ENCODE measurements at regions not wholly inside any gene's neighbourhood (a gene's known extent, or its start where the extent isn't known, plus 50 kb on each side); places are given as distances from the start of the nearest gene placed in this dataset.
"Not testable (repeated sequence)": the region's sequence is repeated elsewhere in the genome, so short reads cannot be mapped to it uniquely, and the experiment has no call there.

- no peak for DNase-seq
These were observed 49.9 kb upstream of the GAS1 start for GRCh38 chr9:86997156-86997555.

DNA sequence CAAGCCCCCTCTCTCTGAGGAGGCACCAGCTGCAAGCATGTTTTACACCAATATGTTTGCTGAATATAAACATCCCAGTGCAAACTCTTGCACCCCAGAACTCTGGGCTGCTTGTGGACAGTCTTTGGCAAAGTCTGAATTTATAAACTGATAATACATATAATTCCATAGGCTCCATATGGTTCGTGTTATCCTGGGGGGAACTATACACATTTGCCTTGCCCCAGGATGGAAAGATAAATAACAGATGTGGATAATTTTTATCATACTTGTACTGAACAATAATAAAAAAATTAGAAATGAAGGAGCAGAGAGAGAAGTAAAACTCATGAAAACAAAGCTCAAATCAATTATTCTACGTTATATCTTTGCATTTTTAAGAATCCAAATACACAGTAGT, 50.6 kb upstream of the GAS1 start:
- DNase-seq = no peak

DNA sequence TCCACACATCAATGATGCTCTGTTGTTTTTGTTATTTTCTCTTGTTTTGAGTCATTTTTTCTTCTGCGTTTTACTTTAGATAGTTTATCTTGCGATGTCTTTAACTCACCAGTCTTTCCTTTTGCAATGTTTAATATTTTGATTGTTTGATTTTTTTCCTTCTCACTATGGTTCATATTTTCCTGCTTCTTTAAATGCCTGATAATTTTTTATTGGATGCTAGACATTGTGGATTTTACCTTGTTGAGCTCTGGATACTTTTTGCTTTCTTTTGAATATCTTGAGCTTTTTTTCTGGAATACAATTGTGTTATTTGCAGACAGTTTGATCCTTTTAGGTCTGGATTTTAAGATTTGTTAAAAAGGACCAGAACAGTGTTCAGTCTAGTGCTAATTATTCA, 55.2 kb upstream of the GAS1 start:
- DNase-seq = no peak

GRCh38 chr9:87004016-87004415, 56.7 kb upstream of the GAS1 start:
- DNase-seq = no peak

DNA sequence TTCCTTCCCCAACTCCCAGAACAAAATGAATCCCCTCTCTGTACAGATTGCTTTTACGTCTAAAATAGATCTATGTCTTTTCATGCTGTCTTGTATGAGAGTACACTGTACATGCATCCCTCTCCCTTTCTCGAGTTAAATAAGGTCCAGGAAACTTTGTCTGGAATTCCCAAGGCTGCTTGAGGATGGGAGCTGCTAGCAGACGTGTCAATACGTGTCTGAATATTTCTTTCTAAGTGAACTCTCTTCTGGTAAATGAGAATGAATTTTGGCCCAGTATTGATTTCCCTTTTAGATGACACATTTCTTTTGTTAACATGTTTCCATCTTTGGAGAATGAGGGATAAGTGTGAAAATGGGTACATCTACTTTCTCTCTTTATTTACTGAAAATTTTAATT, 59.6 kb upstream of the GAS1 start:
- no peak for DNase-seq

- no peak for DNase-seq
These were observed 60.5 kb upstream of the GAS1 start for GRCh38 chr9:87007711-87008366.

GRCh38 chr9:87008667-87009066, 61.4 kb upstream of the GAS1 start:
- no peak for DNase-seq

DNA sequence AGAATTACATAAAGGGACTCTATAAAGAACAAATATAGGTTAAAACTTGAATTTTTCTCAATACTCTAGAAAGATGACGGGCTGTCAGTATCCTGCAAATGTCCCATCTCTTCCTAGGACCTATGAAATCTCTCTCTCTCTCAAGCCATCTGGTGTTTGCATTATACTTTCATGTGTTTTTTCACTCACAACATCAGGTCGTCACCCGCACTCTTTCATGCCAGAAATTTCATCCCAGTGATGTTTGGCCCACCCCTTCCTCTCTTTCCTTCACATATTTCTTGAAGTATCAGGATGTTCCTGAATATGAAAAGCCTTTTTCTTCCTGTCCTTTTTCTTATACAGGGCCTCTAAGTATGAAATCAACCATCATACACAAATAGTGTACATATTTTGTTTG, 63.3 kb upstream of the GAS1 start:
- no peak for DNase-seq

- no peak for DNase-seq
These were observed 64.2 kb upstream of the GAS1 start for GRCh38 chr9:87011551-87011950.

GRCh38 chr9:87013490-87013889, 66.2 kb upstream of the GAS1 start:
- DNase-seq = no peak

DNA sequence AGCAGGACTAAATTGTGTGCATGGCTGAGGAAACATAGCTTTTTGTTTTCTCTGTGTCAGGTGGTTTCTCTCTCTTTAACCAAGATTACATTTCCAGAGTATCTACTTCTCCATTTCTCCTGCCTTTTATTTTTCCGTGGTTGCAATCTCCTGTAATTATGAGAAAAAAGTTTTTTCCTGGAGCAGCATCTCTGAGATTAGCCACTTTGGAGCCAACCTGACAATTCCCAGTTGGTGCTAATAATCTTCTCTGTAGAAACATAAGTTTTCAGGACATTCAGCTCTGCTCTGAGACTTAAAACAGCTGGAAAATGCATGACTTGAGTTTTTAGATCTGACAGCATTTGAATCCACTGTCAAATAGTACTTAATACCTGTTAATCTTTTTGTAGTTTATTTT, 67.1 kb upstream of the GAS1 start:
- DNase-seq = no peak

DNA sequence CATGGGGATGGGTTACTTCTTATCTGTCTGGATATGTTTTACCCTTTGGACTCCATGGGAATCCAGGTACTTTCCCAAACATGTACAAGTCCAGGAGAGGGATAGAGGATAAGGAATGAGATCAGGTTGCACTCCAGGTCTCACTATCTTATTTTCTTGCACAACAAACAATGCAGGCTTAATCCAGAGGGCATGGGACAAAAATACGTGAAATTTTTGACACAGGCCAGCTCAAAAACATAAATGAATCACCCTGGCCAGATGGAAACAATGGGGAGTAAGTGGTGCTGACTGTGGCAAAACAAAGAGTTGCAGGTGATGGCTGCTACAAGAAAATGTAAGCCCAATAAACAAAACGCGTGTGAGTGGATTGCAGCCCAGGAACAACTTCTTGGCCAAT, 69.4 kb upstream of the GAS1 start:
- DNase-seq = no peak

DNA sequence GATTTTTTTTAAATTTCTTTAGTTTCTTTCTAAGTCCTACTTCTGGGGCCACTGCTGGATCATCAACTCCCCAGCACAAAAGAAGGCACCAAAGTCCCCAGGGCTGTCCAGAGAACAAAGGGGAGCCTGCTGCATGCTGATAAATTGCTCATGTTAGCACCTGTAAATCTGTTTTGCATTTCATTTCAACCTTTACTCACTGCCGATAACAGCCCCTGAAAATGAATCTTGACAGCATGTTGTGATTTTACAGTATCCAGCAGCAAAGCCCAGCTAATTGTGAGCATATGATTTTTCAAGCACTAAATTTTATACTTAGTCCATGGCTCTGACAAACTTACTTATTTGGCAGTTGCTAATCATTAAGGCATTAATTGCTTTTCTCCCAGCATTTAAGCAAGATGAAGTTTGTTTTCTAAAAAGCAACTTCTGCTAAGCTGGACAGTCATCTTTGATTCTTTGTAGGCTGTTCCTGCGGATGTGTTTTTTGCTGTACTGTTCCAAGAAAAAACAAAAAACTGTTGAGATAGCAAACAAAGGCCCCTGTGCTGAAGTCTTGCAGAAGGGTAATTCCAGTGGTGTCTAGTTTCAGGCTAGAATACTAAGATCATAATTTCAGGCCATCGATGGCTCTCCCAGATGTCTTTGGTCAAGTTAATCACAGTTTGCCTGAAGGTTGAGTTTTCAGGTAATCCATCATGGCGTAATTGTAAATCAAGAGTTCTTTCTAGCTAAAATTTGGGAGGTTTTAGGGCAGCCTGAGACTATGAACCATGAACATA, 73.1 kb upstream of the GAS1 start:
- DNase-seq = no peak

DNA sequence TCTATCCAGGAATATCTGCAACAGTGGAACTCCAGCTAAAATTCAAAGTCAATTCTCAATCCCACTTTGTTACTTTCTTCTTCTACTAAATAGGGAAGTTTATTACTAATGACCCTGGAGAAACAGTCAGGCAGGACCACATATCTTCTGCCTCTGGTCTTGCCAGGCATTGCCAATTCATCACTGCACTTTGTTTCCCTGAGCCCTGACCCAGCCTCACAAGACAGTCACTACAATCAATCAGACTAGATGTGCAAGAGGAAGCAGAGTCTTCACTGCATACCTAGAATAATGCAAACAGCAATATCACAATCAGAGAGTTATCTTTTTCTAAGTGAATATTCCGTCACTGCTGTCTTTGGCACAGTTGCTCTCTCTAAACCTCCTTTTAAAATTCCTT, 74.9 kb upstream of the GAS1 start:
- DNase-seq = no peak

DNA sequence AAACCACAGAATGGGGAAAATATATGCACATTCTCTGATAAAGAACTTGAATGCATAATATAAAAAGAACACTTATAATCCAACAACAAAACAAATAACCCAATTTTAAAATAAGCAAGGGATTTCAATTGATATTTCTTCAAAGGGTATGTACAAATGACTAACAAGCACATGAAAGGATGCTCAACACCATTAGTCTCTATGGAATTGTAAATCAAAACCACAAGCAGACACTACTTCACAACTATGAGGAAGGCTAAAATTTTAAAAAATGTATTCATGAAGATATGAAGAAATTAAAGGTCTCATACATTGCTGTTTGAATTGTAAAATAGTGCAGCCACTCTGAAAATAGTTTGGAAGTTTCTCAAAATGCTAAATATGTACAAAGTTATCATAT, 78.9 kb upstream of the GAS1 start:
- DNase-seq = no peak

DNA sequence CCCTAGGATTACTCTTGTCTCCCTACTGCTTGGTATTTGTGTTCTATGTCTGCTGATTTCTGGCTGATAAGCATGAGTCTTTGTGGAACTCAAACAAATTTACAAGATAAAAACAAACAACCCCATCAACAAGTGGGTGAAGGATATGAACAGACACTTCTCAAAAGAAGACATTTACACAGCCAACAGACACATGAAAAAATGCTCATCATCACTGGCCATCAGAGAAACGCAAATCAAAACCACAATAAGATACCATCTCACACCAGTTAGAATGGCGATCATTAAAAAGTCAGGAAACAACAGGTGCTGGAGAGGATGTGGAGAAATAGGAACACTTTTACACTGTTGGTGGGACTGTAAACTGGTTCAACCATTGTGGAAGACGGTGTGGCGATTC, 81.5 kb upstream of the GAS1 start:
- DNase-seq = not testable (repeated sequence)

DNA sequence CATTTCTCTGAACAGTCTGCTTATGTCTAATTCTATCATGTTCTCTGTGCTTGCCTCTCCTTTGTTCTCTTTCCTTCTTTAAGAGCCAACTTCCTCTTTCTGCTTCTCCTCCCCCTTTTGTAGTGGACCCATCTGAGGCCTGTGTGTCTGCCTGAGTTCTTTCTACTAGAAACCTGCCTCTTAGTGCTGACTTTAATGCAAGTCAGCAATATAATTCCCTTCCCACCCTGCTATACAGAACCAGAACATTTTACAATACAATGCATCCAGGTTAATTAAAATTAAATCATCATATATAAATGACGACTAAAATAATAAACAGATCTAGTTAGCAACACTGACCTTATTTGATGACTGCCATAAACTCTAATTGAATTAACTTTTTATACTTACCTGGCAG, 82.6 kb upstream of the GAS1 start:
- no peak for DNase-seq

DNA sequence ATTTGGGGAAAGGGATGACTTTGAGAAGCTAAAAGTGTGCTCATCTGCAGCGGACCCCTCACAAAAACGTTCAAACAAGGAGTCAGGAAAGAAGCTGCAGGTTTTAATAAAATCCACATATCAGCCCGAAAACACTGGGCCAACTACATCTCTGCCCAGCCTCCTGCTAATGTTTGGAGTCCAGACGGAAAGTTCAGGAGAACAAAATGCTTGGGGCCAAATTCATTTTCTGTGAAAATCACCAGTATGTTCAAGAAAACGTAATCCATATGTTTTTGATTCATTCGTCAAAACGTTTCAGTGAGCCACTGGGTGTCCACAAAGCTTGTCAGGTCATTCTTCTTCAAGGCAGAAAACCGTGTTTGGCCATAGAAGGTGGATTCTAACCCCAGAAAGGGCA, 87.5 kb upstream of the GAS1 start:
- DNase-seq = no peak

DNA sequence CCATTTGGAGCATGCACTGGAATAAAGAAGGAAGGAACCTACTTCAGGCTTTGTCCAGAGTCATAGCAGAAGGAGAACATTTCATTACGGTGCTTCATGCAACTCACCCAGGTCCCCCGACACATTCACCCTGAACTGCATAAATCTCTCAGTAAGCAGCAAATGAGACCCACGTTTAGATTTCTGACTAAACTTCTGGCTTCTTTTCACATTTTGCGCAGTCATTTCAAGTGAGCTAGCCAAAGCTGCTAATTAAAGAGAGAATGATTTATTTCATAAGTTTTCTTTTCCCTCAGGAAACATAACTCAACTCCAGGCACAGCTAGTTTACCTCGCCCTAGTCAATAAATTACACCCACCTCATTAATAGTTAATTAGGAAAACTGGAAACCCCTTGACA, 88.6 kb upstream of the GAS1 start:
- DNase-seq = no peak

DNA sequence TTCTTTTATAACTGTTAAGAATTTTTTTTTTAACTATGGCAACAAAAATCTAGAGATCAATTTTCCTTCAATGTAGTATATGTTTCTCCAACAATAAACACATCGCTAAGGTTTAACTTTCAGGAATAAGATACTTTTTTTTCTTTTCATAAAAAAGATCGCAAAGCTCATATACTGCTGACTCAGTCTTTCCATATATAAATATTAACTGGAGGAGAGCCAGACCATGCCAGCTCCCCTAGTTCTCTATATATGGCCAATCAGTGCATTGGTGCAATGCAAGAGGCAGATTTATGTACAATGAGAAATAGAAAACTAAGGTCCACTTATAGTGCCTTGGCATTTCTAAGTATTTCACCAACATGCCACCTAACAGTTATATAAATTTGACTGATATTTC, 89.2 kb upstream of the GAS1 start:
- no peak for DNase-seq

DNA sequence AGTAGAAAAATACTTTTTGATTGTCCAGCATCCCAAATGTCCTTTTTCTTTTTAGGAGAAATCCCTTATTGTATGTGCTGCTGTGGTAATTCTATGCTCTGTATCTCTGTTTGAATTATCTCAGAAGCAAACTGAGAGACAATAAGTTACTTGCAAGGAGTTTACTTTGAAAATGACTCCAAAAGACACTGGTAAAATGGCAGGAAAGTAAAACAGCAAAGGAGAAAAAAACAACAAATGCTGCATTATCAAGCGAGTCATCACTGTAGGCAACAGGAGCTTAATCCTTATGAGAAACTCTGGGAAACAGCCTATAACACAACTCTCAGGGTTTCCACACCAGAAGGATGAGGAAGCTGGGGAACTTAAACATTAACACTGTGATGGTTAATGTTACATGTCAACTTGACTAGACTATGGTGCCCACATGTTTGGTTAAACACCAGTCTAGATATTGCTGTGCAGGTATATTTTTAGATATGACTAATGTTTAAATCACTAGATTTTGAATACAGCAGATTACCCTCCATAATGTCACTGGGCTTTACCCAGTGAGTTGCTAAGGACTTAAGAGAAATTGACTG, 92.6 kb upstream of the GAS1 start:
- no peak for DNase-seq

GRCh38 chr9:87040410-87041009, 93.2 kb upstream of the GAS1 start:
- no peak for DNase-seq

DNA sequence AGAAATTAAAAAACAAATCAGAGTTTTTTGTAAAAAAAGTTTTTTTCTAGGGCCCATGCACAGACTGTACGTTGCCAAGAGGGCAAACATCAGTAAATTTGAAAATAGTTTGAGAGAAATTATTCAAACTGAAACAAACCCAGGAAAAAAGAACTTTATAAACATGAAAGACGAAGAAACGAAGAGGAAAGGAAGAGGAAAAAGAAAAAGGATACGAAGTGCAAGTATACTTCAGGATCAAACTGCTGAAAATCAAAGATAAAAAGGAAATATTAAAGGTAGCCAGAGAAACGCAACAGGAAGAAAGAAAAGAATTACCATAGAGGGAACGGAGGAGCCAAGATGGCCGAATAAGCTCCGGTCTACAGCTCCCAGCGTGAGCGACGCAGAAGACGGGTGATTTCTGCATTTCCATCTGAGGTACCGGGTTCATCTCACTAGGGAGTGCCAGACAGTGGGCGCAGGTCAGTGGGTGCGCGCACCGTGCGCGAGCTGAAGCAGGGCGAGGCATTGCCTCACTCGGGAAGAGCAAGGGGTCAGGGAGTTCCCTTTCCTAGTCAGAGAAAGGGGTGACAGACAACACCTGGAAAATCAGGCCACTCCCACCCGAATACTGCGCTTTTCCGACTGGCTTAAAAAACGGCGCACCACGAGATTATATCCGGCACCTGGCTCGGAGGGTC, 94.4 kb upstream of the GAS1 start:
- DNase-seq = not testable (repeated sequence)

Data from NCI-H524 treated with DMSO at 0.1 percent for 48 hours (cell line).